Thyroid gland (tissue), 4 donors: ENCODE measurements at regions not wholly inside any gene's neighbourhood (a gene's known extent, or its start where the extent isn't known, plus 50 kb on each side); places are given as distances from the start of the nearest gene placed in this dataset.

Source experiments
- CTCF ChIP-seq, 6 experiments: fragments of 200-600 bp in 3 of 6; fragments of 450-650 bp in 3 of 6; sonication (generic) in 3 of 6; IDR thresholded peaks; one replicate each; pipeline ENCODE4 v1.5.1; 2016 to 2019; ENCODE audit warnings: antibody characterized with exemption in 6 of 6, mild to moderate bottlenecking in 2 of 6, inconsistent platforms in 1 of 6, moderate library complexity in 1 of 6
- POLR2A ChIP-seq, 2 donors: fragments of 450-650 bp; IDR thresholded peaks; one replicate each; pipeline ENCODE4 v1.6.1; 2017; ENCODE audit warnings: antibody characterized with exemption in 2 of 2, mild to moderate bottlenecking in 2 of 2, moderate library complexity in 1 of 2

DNA sequence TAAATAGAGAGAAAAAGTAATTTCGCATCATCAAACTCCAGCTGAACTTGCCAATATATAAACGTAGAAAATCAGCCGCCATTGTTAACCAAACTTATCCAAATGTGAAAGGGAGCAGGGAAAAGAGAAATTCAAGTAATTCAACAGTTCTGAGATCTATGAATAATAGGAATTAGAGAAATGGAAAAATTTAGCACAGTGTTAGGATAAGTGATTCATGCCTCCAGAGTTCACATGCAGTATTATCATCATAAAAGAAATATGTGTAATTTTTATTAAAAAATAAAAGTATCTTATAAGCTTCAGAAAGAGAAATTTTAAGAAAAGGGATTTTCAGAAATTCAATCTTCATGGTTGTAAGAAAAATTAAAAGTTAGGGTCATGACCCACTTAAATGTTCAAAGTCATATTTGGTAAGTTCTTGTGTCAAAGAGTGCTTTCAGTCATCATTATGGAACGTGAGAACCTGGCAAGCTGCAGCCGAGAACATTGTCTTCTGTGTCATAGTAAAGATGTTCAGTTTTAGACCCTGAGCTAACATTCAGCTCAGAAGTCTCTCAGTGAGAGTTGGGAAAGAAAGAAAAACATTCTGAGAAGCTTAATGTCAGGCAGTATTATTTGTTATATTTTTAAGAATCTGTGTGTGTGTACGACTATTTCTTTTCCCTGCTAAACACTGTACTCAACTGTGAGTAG, 414.3 kb upstream of the RGPD4 start:
- TF ChIP-seq CTCF (IDR thresholded peaks at IDR 0.05) (no peak), POLR2A (IDR thresholded peaks at IDR 0.05) (no peak)
